ENCODE measurements at regions not wholly inside any gene's neighbourhood (a gene's known extent, or its start where the extent isn't known, plus 50 kb on each side); places are given as distances from the start of the nearest gene placed in this dataset.

DNA sequence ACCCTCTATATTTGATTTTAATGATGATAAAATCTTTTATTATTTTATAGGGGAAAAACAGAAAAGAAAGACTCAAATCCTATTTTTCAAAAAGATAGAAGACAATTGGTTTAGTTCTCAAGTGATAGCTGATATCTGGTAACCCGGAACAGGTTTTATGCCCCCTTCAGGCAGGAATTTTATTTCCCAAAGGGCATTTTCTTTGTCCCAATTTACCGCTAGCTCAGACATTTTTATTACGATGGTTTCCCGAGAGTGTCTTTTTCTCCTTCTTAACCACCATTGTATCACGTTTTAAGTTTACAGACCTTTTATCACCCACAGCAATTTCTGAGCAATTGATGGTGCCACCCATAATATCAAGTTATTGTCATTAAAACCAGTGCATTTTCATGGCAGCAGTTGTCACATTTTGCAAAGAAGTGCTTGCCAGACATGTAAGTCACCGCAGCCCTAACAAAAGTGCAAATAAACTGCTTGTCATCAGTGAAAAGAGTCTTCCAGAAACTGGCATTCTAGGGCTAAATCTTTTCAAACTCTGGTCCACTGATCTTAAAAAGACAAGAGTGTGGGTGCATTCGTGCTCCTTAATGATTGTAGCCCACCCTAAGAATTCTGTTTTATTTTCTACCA, 204.8 kb upstream of the VCX start:
- Histone ChIP-seq H2BK120ac (ENCODE audit: low read depth, low read length) (no peak overlapping the region), H4K5ac (ENCODE audit: low read length) (no peak overlapping the region)
- WGBS (ENCODE audit: extremely low coverage, insufficient coverage, low lambda C conversion rate): no CpG with 5 or more reads among the region's 7 CpGs

DNA sequence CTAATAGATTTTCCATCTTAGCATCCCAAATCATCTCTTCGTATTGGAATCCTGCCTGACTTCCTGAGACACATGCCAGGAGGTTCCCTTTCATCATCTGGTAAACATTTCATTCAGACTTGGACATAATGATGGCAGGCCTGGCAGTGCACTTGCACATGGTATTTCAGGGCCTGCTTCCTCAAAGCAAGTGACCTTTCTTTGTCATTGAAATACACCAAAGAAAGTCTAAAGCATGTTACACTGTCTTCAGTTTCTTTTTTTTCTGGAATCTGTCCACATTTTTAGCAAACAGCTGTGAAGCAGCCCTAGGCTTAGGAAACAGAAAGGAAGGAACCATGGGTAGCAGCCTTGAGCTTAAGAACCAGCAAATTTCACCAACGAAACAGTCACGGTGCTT, 205.9 kb upstream of the VCX start:
- Histone ChIP-seq H3K4me2 (ENCODE audit: low read length) (no peak overlapping the region), H3K36me3 (ENCODE audit: control insufficient read depth, insufficient read depth, low read length) (no peaks in the 10 kb centered on the region), H3K4ac (ENCODE audit: low read depth, low read length) (no peak overlapping the region), H3K27ac (ENCODE audit: low read depth, low read length) (no peak overlapping the region), H3K23ac (ENCODE audit: low read length) (no peak overlapping the region), H3K4me3 (ENCODE audit: low read length) (no peak overlapping the region), H3K27me3 (ENCODE audit: insufficient read depth, low read length, poor library complexity) (no peaks in the 10 kb centered on the region), H2BK5ac (ENCODE audit: low read length) (no peak overlapping the region), H2AK5ac (ENCODE audit: low read length) (no peak overlapping the region), H3K79me1 (ENCODE audit: low read length) (no peaks in the 10 kb centered on the region), H2BK120ac (ENCODE audit: low read depth, low read length) (no peak overlapping the region), H4K8ac (ENCODE audit: low read depth, low read length) (no peak overlapping the region), H3K4me1 (ENCODE audit: control insufficient read depth, low read depth, low read length) (no peaks in the 10 kb centered on the region), H3K56ac (ENCODE audit: low read length) (no peak overlapping the region), H3K18ac (ENCODE audit: low read length) (no peak overlapping the region), H3K9ac (ENCODE audit: low read length) (no peak overlapping the region), H2BK15ac (replicated peaks; ENCODE audit: low read depth) (no peak overlapping the region), H4K5ac (ENCODE audit: low read length) (no peak overlapping the region), H3K79me2 (ENCODE audit: control insufficient read depth, insufficient read depth, low read length) (no peaks in the 10 kb centered on the region)
- DNase-seq: no peak
- no CpG with 5 or more reads among the region's 3 CpGs for WGBS (ENCODE audit: extremely low coverage, insufficient coverage, low lambda C conversion rate)

More for the DNA sequence above, 204.8 kb upstream of the VCX start:
- Histone ChIP-seq H3K4me2 (ENCODE audit: low read length) (no peak overlapping the region), H3K18ac (ENCODE audit: low read length) (no peak overlapping the region), H4K8ac (ENCODE audit: low read depth, low read length) (no peak overlapping the region), H3K27ac (ENCODE audit: low read depth, low read length) (no peak overlapping the region), H3K36me3 (ENCODE audit: control insufficient read depth, insufficient read depth, low read length) (no peaks in the 10 kb centered on the region), H3K4me1 (ENCODE audit: control insufficient read depth, low read depth, low read length) (no peaks in the 10 kb centered on the region), H3K23ac (ENCODE audit: low read length) (no peak overlapping the region), H3K56ac (ENCODE audit: low read length) (no peak overlapping the region), H3K4me3 (ENCODE audit: low read length) (no peak overlapping the region), H2BK15ac (replicated peaks; ENCODE audit: low read depth) (no peak overlapping the region), H3K9ac (ENCODE audit: low read length) (no peak overlapping the region), H3K4ac (ENCODE audit: low read depth, low read length) (no peak overlapping the region), H2AK5ac (ENCODE audit: low read length) (no peak overlapping the region), H3K27me3 (ENCODE audit: insufficient read depth, low read length, poor library complexity) (no peaks in the 10 kb centered on the region), H2BK5ac (ENCODE audit: low read length) (no peak overlapping the region), H3K79me1 (ENCODE audit: low read length) (no peaks in the 10 kb centered on the region), H3K79me2 (ENCODE audit: control insufficient read depth, insufficient read depth, low read length) (no peaks in the 10 kb centered on the region)
- peak; percentile 15 for DNase-seq

DNA sequence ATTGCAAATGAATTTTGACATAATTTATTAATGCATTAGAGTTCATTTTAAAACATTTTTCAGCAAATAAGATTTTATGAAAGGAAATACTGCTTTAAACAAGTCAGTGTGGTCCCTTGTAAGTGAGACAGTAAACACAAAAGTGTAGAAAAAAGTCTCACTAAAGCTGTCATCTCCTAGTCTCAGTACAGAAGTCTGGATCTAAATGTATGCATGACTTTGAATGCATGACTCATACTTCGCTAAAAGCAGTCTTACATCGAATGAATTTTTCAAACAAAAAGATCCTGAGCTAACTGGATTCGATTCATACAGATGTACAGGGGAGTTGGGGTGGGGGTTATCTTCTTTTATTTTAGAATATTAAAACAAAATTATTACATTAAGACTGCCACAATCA, 207.4 kb upstream of the VCX start:
- Histone ChIP-seq H3K4ac (ENCODE audit: low read depth, low read length) (no peak overlapping the region), H3K18ac (ENCODE audit: low read length) (no peak overlapping the region), H2BK15ac (replicated peaks; ENCODE audit: low read depth) (no peak overlapping the region), H3K9ac (ENCODE audit: low read length) (no peak overlapping the region), H3K27me3 (ENCODE audit: insufficient read depth, low read length, poor library complexity) (no peaks in the 10 kb centered on the region), H3K23ac (ENCODE audit: low read length) (no peak overlapping the region), H3K4me1 (ENCODE audit: control insufficient read depth, low read depth, low read length) (no peaks in the 10 kb centered on the region), H4K5ac (ENCODE audit: low read length) (no peak overlapping the region), H3K56ac (ENCODE audit: low read length) (no peak overlapping the region), H2BK120ac (ENCODE audit: low read depth, low read length) (no peak overlapping the region), H3K27ac (ENCODE audit: low read depth, low read length) (no peak overlapping the region), H3K36me3 (ENCODE audit: control insufficient read depth, insufficient read depth, low read length) (no peaks in the 10 kb centered on the region), H2AK5ac (ENCODE audit: low read length) (no peak overlapping the region), H3K4me2 (ENCODE audit: low read length) (no peak overlapping the region), H3K79me1 (ENCODE audit: low read length) (no peaks in the 10 kb centered on the region), H3K4me3 (ENCODE audit: low read length) (no peak overlapping the region), H4K8ac (ENCODE audit: low read depth, low read length) (no peak overlapping the region), H3K79me2 (ENCODE audit: control insufficient read depth, insufficient read depth, low read length) (no peaks in the 10 kb centered on the region), H2BK5ac (ENCODE audit: low read length) (no peak overlapping the region)
- no peak for DNase-seq
- no CpG with 5 or more reads among the region's 3 CpGs for WGBS (ENCODE audit: extremely low coverage, insufficient coverage, low lambda C conversion rate)

DNA sequence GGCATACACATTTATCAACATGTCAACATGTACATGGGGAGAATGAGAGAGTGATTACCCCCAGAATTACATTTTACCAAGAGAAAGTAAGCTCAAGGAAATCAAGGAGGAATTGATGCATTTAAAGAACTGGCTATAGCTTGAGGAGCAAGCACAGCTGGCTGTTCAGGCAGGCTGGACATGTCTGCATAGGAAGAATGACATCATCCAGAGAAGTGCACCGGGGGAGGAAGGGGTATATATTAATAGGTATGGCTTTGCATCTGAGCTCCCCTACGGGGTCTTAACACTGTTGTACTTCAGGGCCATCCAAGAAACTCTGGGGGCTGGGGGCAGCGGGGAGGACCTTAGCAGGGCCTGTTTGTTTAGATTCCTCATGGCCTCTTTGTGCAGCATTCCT, 222.4 kb upstream of the VCX start:
- H3K4ac ChIP-seq (ENCODE audit: low read depth, low read length): no peak overlapping the region
- H3K27me3 ChIP-seq (ENCODE audit: insufficient read depth, low read length, poor library complexity): no peaks in the 10 kb centered on the region
- H4K8ac ChIP-seq (ENCODE audit: low read depth, low read length): no peak overlapping the region
- no peak overlapping the region for H3K18ac ChIP-seq (ENCODE audit: low read length)
- H3K27ac ChIP-seq (ENCODE audit: low read depth, low read length): no peak overlapping the region
- H3K9ac ChIP-seq (ENCODE audit: low read length): no peak overlapping the region
- no peaks in the 10 kb centered on the region for H3K4me1 ChIP-seq (ENCODE audit: control insufficient read depth, low read depth, low read length)
- DNase-seq: no peak
- no peak overlapping the region for H2AK5ac ChIP-seq (ENCODE audit: low read length)
- H3K79me1 ChIP-seq (ENCODE audit: low read length): no peaks in the 10 kb centered on the region
- no peaks in the 10 kb centered on the region for H3K79me2 ChIP-seq (ENCODE audit: control insufficient read depth, insufficient read depth, low read length)
- no peak overlapping the region for H3K56ac ChIP-seq (ENCODE audit: low read length)
- WGBS (ENCODE audit: extremely low coverage, insufficient coverage, low lambda C conversion rate): no CpG with 5 or more reads among the region's 3 CpGs
- H3K4me2 ChIP-seq (ENCODE audit: low read length): no peak overlapping the region
- H2BK5ac ChIP-seq (ENCODE audit: low read length): no peak overlapping the region
- H2BK120ac ChIP-seq (ENCODE audit: low read depth, low read length): no peak overlapping the region
- no peak overlapping the region for H3K4me3 ChIP-seq (ENCODE audit: low read length)
- H2BK15ac ChIP-seq (replicated peaks; ENCODE audit: low read depth): no peak overlapping the region
- H3K36me3 ChIP-seq (ENCODE audit: control insufficient read depth, insufficient read depth, low read length): no peaks in the 10 kb centered on the region
- H3K23ac ChIP-seq (ENCODE audit: low read length): no peak overlapping the region
- no peak overlapping the region for H4K5ac ChIP-seq (ENCODE audit: low read length)

DNA sequence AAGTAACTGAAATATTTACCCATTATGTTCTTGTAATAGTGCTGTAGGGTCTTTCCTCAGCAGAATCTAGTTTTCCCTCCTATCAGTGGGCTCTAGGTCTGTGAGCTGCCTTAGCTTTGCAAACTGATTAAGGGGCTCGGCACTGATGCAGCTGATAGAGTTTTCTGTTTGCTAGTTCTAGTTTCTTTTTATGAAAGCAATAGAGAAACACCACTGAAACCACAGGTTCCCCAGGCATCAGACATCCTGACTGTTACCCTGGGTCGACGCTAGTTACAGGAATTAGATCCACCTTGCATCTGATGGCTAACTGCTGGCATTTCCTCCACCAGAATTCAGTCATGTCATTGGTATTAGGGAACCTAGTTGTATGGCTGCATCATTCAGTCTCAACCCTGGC, 225.0 kb upstream of the VCX start:
- Histone ChIP-seq H3K18ac (ENCODE audit: low read length) (no peak overlapping the region), H3K27me3 (ENCODE audit: insufficient read depth, low read length, poor library complexity) (no peaks in the 10 kb centered on the region), H3K4me3 (ENCODE audit: low read length) (no peak overlapping the region), H4K5ac (ENCODE audit: low read length) (no peak overlapping the region), H2BK5ac (ENCODE audit: low read length) (no peak overlapping the region), H3K79me2 (ENCODE audit: control insufficient read depth, insufficient read depth, low read length) (no peaks in the 10 kb centered on the region), H3K27ac (ENCODE audit: low read depth, low read length) (no peak overlapping the region), H3K9ac (ENCODE audit: low read length) (no peak overlapping the region), H3K23ac (ENCODE audit: low read length) (no peak overlapping the region), H3K36me3 (ENCODE audit: control insufficient read depth, insufficient read depth, low read length) (no peaks in the 10 kb centered on the region), H4K8ac (ENCODE audit: low read depth, low read length) (no peak overlapping the region), H2AK5ac (ENCODE audit: low read length) (no peak overlapping the region), H3K4me2 (ENCODE audit: low read length) (no peak overlapping the region), H2BK120ac (ENCODE audit: low read depth, low read length) (no peak overlapping the region), H3K79me1 (ENCODE audit: low read length) (no peaks in the 10 kb centered on the region), H3K4me1 (ENCODE audit: control insufficient read depth, low read depth, low read length) (no peaks in the 10 kb centered on the region), H3K56ac (ENCODE audit: low read length) (no peak overlapping the region), H2BK15ac (replicated peaks; ENCODE audit: low read depth) (no peak overlapping the region), H3K4ac (ENCODE audit: low read depth, low read length) (no peak overlapping the region)
- no CpG with 5 or more reads among the region's 3 CpGs for WGBS (ENCODE audit: extremely low coverage, insufficient coverage, low lambda C conversion rate)
- DNase-seq: no peak

DNA sequence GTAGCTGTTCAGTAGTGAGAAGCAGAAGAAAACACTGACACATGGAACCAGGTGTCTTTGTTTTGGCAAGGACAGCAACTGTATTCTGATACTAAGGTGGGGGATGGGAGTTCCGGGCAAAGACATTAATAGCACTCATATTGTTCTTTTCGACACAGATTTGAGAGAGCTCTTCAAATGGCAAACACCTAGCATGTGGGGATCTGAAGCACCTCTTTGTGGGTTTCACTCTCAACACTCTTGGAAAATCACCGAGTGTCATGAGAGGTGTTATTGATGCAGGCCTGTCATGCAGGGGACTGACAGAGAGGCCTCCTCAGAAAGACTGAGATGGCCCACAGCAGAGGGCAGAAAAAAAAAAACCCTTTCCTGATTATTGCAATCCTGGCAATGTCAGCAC, 228.4 kb upstream of the VCX start:
- Histone ChIP-seq H3K4me3 (ENCODE audit: low read length) (no peak overlapping the region), H3K4me2 (ENCODE audit: low read length) (no peak overlapping the region), H2BK120ac (ENCODE audit: low read depth, low read length) (no peak overlapping the region), H3K56ac (ENCODE audit: low read length) (no peak overlapping the region), H4K5ac (ENCODE audit: low read length) (no peak overlapping the region), H3K4me1 (ENCODE audit: control insufficient read depth, low read depth, low read length) (no peaks in the 10 kb centered on the region), H3K27me3 (ENCODE audit: insufficient read depth, low read length, poor library complexity) (no peaks in the 10 kb centered on the region), H3K9ac (ENCODE audit: low read length) (no peak overlapping the region), H2BK5ac (ENCODE audit: low read length) (no peak overlapping the region), H3K79me1 (ENCODE audit: low read length) (no peaks in the 10 kb centered on the region), H3K79me2 (ENCODE audit: control insufficient read depth, insufficient read depth, low read length) (no peaks in the 10 kb centered on the region), H2BK15ac (replicated peaks; ENCODE audit: low read depth) (no peak overlapping the region), H3K36me3 (ENCODE audit: control insufficient read depth, insufficient read depth, low read length) (no peaks in the 10 kb centered on the region), H3K27ac (ENCODE audit: low read depth, low read length) (no peak overlapping the region), H3K4ac (ENCODE audit: low read depth, low read length) (no peak overlapping the region), H3K23ac (ENCODE audit: low read length) (no peak overlapping the region), H3K18ac (ENCODE audit: low read length) (no peak overlapping the region), H2AK5ac (ENCODE audit: low read length) (no peak overlapping the region), H4K8ac (ENCODE audit: low read depth, low read length) (no peak overlapping the region)
- no peak for DNase-seq
- WGBS (ENCODE audit: extremely low coverage, insufficient coverage, low lambda C conversion rate): no CpG with 5 or more reads among the region's 3 CpGs

Measured in mesendoderm (in vitro differentiated cells).